ENCODE measurements at regions not wholly inside any gene's neighbourhood (a gene's known extent, or its start where the extent isn't known, plus 50 kb on each side); places are given as distances from the start of the nearest gene placed in this dataset.

DNA sequence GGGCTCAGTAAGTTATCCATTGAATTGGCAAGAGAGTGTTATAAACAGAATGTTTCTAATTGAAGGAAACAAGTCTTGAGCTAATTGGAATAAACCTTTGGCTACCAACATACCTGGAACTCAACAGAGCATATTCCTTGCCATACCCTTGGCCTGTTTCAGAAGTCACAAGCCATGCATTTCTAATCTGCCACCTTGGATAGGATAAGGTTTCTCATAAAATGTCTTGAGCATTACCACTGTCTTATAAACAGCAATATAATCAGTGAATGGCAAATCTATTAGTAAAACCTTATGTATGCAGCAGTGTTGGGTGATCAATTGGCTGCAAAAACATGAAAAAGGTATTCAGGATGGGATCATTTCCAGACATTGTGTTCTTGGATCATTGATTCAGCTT is 765.2 kb upstream of the SEL1L start:
- DNase-seq (ENCODE audit: unreplicated experiment): no peak
- intact Hi-C loops (cut with micrococcal nuclease): no loop called here
- peaks cover 7% of the 10 kb centered on the region for H3K9me3 Mint-ChIP-seq (ENCODE audit: unreplicated experiment)
- H3K27ac Mint-ChIP-seq (ENCODE audit: low read depth, unreplicated experiment): no peak overlapping the region
- H3K27me3 Mint-ChIP-seq (ENCODE audit: insufficient read depth, unreplicated experiment): no peaks in the 10 kb centered on the region
- CTCF ChIA-PET: no interaction called here
- TF ChIP-seq, protein P1, sequence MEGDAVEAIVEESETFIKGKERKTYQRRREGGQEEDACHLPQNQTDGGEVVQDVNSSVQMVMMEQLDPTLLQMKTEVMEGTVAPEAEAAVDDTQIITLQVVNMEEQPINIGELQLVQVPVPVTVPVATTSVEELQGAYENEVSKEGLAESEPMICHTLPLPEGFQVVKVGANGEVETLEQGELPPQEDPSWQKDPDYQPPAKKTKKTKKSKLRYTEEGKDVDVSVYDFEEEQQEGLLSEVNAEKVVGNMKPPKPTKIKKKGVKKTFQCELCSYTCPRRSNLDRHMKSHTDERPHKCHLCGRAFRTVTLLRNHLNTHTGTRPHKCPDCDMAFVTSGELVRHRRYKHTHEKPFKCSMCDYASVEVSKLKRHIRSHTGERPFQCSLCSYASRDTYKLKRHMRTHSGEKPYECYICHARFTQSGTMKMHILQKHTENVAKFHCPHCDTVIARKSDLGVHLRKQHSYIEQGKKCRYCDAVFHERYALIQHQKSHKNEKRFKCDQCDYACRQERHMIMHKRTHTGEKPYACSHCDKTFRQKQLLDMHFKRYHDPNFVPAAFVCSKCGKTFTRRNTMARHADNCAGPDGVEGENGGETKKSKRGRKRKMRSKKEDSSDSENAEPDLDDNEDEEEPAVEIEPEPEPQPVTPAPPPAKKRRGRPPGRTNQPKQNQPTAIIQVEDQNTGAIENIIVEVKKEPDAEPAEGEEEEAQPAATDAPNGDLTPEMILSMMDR (IDR thresholded peaks at IDR 0.05; ENCODE audit: unreplicated experiment): no peak
- H3K36me3 Mint-ChIP-seq (ENCODE audit: insufficient read depth, unreplicated experiment): no peaks in the 10 kb centered on the region
- POLR2A ChIA-PET: no interaction called here
- H3K4me3 Mint-ChIP-seq (ENCODE audit: unreplicated experiment): no peak overlapping the region
- BruUV-seq (replicated peaks): no TSS peak
- H3K4me1 Mint-ChIP-seq (ENCODE audit: insufficient read depth, unreplicated experiment): no peaks in the 10 kb centered on the region

DNA sequence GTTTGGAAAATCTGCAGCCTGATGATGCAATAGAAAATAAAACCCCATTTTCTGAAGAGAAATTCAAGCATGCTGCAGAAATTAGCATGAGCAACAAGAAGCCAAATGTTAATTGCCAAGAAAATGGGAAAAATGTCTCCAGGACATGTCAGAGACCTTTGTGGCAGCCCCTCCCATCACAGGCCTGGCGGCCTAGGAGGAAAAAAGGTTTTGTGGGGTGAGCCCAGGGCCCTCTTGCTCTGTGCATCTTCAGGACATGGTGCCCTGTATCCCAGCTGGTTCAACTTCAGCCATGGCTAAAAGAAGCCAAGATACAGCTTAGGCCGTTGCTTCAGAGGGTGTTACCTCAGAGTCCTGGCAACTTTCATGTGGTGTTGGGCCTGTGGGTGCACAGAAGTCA is 775.5 kb upstream of the SEL1L start:
- BruUV-seq (replicated peaks): no TSS peak
- TF ChIP-seq, protein P1 (IDR thresholded peaks at IDR 0.05; ENCODE audit: unreplicated experiment): no peak
- DNase-seq (ENCODE audit: unreplicated experiment): no peak
- Mint-ChIP-seq H3K27me3 (ENCODE audit: insufficient read depth, unreplicated experiment) (no peaks in the 10 kb centered on the region), H3K27ac (ENCODE audit: low read depth, unreplicated experiment) (no peak overlapping the region), H3K4me3 (ENCODE audit: unreplicated experiment) (no peak overlapping the region), H3K4me1 (ENCODE audit: insufficient read depth, unreplicated experiment) (no peaks in the 10 kb centered on the region), H3K9me3 (ENCODE audit: unreplicated experiment) (peaks cover 7% of the 10 kb centered on the region), H3K36me3 (ENCODE audit: insufficient read depth, unreplicated experiment) (no peaks in the 10 kb centered on the region)
- ChIA-PET POLR2A (no interaction called here), CTCF (interaction anchor here (1.0 kb wide), 1 partner anchor 319 kb away, joined by 3 read pairs; no protein-coding TSS in a partner anchor)
- intact Hi-C loops (cut with micrococcal nuclease): no loop called here

DNA sequence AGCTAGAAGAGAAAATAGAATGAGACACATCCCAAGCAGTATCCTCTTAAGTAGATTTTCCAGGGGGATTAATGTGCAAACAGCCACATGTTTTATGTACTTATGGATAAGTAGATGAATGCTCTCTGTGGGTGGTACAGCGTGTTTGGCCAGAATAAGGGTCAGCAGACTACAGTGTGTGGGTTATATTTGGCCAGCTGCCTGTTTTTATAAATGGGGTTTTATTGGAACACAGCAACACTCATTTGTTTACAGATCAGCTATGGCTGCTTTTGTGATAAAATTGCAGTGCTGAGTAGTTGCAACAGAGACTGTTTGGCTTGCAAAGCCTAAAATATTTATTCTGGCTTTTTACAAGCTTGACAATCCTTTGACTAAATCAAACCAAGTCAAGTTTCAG is 780.2 kb upstream of the SEL1L start:
- H3K4me3 Mint-ChIP-seq (ENCODE audit: unreplicated experiment): no peak overlapping the region
- no peaks in the 10 kb centered on the region for H3K27me3 Mint-ChIP-seq (ENCODE audit: insufficient read depth, unreplicated experiment)
- BruUV-seq (replicated peaks): no TSS peak
- no peaks in the 10 kb centered on the region for H3K36me3 Mint-ChIP-seq (ENCODE audit: insufficient read depth, unreplicated experiment)
- peaks cover 4% of the 10 kb centered on the region for H3K9me3 Mint-ChIP-seq (ENCODE audit: unreplicated experiment)
- DNase-seq (ENCODE audit: unreplicated experiment): peak; percentile 1
- H3K27ac Mint-ChIP-seq (ENCODE audit: low read depth, unreplicated experiment): no peak overlapping the region
- TF ChIP-seq, protein P1 (IDR thresholded peaks at IDR 0.05; ENCODE audit: unreplicated experiment): no peak
- no peaks in the 10 kb centered on the region for H3K4me1 Mint-ChIP-seq (ENCODE audit: insufficient read depth, unreplicated experiment)
- POLR2A ChIA-PET: interaction anchor here (1.1 kb wide), 1 partner anchor 15 kb away, joined by 5 read pairs; no protein-coding TSS in a partner anchor
- intact Hi-C loops (cut with micrococcal nuclease): no loop called here
- CTCF ChIA-PET: interaction anchor here (0.7 kb wide), 1 partner anchor 14 kb away, joined by 3 read pairs; no protein-coding TSS in a partner anchor

DNA sequence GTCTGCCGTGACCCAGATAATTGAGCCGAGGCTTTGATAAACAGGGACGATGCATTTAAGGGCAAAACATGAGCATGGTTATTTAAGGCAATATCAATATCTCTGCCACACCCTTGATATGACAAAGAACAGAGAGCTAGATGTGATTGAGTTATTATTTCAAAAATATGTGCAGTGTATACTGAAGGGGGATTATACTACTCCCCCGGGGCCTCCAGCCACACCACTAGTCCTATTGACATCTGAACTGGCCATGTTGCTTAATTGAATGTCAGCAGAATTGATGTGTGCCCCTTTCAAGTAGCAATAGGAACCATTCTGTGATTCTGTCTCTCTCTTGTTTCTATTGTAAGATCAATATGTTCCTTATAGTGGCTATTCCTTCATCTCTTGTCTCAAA is 794.8 kb upstream of the SEL1L start:
- ChIA-PET CTCF (interaction anchor here (0.6 kb wide), 2 partner anchors 15 to 58 kb away, joined by 3 read pairs; no protein-coding TSS in a partner anchor), POLR2A (interaction anchor here (1.5 to 1.6 kb wide), 2 partner anchors 14 to 28 kb away, joined by 3 to 5 read pairs; no protein-coding TSS in a partner anchor)
- no peak overlapping the region for H3K4me3 Mint-ChIP-seq (ENCODE audit: unreplicated experiment)
- H3K27ac Mint-ChIP-seq (ENCODE audit: low read depth, unreplicated experiment): no peak overlapping the region
- intact Hi-C loops (cut with micrococcal nuclease): no loop called here
- H3K4me1 Mint-ChIP-seq (ENCODE audit: insufficient read depth, unreplicated experiment): peaks cover 5% of the 10 kb centered on the region
- H3K27me3 Mint-ChIP-seq (ENCODE audit: insufficient read depth, unreplicated experiment): no peaks in the 10 kb centered on the region
- no TSS peak for BruUV-seq (replicated peaks)
- TF ChIP-seq, protein P1 (IDR thresholded peaks at IDR 0.05; ENCODE audit: unreplicated experiment): no peak
- no peak for DNase-seq (ENCODE audit: unreplicated experiment)
- no peaks in the 10 kb centered on the region for H3K36me3 Mint-ChIP-seq (ENCODE audit: insufficient read depth, unreplicated experiment)
- H3K9me3 Mint-ChIP-seq (ENCODE audit: unreplicated experiment): peaks cover 22% of the 10 kb centered on the region
